ENCODE measurements at regions not wholly inside any gene's neighbourhood (a gene's known extent, or its start where the extent isn't known, plus 50 kb on each side); places are given as distances from the start of the nearest gene placed in this dataset.

- CTCF ChIA-PET = no interaction called here
- Histone ChIP-seq H3K36me3 (ENCODE audit: control insufficient read depth in 2 of 2, insufficient read depth in 1 of 2, low read length in 2 of 2) (no peaks in the 10 kb centered on the region), H3K9me3 (ENCODE audit: control insufficient read depth, insufficient read depth, low read depth, low read length) (no peaks in the 10 kb centered on the region), H3K27ac (ENCODE audit: extremely low read depth, low read depth, low read length) (no peak overlapping the region), H3K4me3 (ENCODE audit: low read depth, low read length) (no peak overlapping the region), H3K4me1 (ENCODE audit: control insufficient read depth, insufficient read depth, low read length) (no peaks in the 10 kb centered on the region)
- TF ChIP-seq ZNF416 (tag by site-specific recombination; IDR thresholded peaks at IDR 0.05) = no peak
- TF ChIP-seq ZNF521 (tag by site-specific recombination; IDR thresholded peaks at IDR 0.05) = no peak
- TF ChIP-seq SCRT1 (tag by site-specific recombination; IDR thresholded peaks at IDR 0.05; ENCODE audit: borderline replicate concordance) = no peak
- POLR2A ChIA-PET = no interaction called here
Observed at GRCh38 chr5:130796032-130796431, 369.0 kb downstream of the HINT1 start.

GRCh38 chr5:130795037-130795436, 370.0 kb downstream of the HINT1 start:
- Histone ChIP-seq H3K4me1 (ENCODE audit: control insufficient read depth, insufficient read depth, low read length) (no peaks in the 10 kb centered on the region), H3K27ac (ENCODE audit: extremely low read depth, low read depth, low read length) (no peak overlapping the region), H3K36me3 (ENCODE audit: control insufficient read depth in 2 of 2, insufficient read depth in 1 of 2, low read length in 2 of 2) (no peaks in the 10 kb centered on the region), H3K9me3 (ENCODE audit: control insufficient read depth, insufficient read depth, low read depth, low read length) (no peaks in the 10 kb centered on the region), H3K4me3 (ENCODE audit: low read depth, low read length) (no peak overlapping the region)
- POLR2A ChIA-PET = no interaction called here
- CTCF ChIA-PET = no interaction called here
- TF ChIP-seq KLF7 (tag by site-specific recombination; IDR thresholded peaks at IDR 0.05; ENCODE audit: borderline replicate concordance) (no peak), BCL6B (tag by site-specific recombination; IDR thresholded peaks at IDR 0.05) (no peak), ZNF600 (tag by site-specific recombination; IDR thresholded peaks at IDR 0.05) (no peak), OSR2 (tag by site-specific recombination; IDR thresholded peaks at IDR 0.05) (no peak), YY1 (tag by site-specific recombination; IDR thresholded peaks at IDR 0.05) (no peak), ZNF148 (tag by site-specific recombination; IDR thresholded peaks at IDR 0.05; ENCODE audit: borderline replicate concordance) (no peak), ZBTB48 (tag by site-specific recombination; IDR thresholded peaks at IDR 0.05) (no peak), TRIM28 (IDR thresholded peaks at IDR 0.05; ENCODE audit: borderline replicate concordance, low read length) (no peak), ZNF692 (tag by site-specific recombination; IDR thresholded peaks at IDR 0.05) (no peak), OVOL3 (tag by site-specific recombination; IDR thresholded peaks at IDR 0.05) (no peak), ZNF488 (tag by site-specific recombination; IDR thresholded peaks at IDR 0.05) (no peak), ZNF658 (tag by site-specific recombination; IDR thresholded peaks at IDR 0.05) (no peak)

GRCh38 chr5:130777794-130778193, 387.3 kb downstream of the HINT1 start:
- CTCF ChIA-PET = no interaction called here
- TF ChIP-seq ZNF629 (tag by site-specific recombination; IDR thresholded peaks at IDR 0.05) = no peak
- TF ChIP-seq ZNF488 (tag by site-specific recombination; IDR thresholded peaks at IDR 0.05) = no peak
- TF ChIP-seq ZNF404 (tag by site-specific recombination; IDR thresholded peaks at IDR 0.05) = no peak
- TF ChIP-seq ZNF768 (tag by site-specific recombination; IDR thresholded peaks at IDR 0.05) = no peak
- TF ChIP-seq ZFP37 (tag by site-specific recombination; IDR thresholded peaks at IDR 0.05) = no peak
- no peak for TF ChIP-seq ZNF184 (tag by site-specific recombination; IDR thresholded peaks at IDR 0.05)
- TF ChIP-seq ZNF292 (tag by site-specific recombination; IDR thresholded peaks at IDR 0.05; ENCODE audit: borderline replicate concordance, low read depth) = no peak
- no peak for TF ChIP-seq ZNF239 (tag by site-specific recombination; IDR thresholded peaks at IDR 0.05)
- H3K9me3 ChIP-seq (ENCODE audit: control insufficient read depth, insufficient read depth, low read depth, low read length) = no peaks in the 10 kb centered on the region
- POLR2A ChIA-PET = no interaction called here
- H3K4me1 ChIP-seq (ENCODE audit: control insufficient read depth, insufficient read depth, low read length) = no peaks in the 10 kb centered on the region
- no peak overlapping the region for H3K4me3 ChIP-seq (ENCODE audit: low read depth, low read length)
- no peak overlapping the region for H3K27ac ChIP-seq (ENCODE audit: extremely low read depth, low read depth, low read length)
- no peaks in the 10 kb centered on the region for H3K36me3 ChIP-seq (ENCODE audit: control insufficient read depth in 2 of 2, insufficient read depth in 1 of 2, low read length in 2 of 2)
